Cardiac fibroblast (primary cell): ENCODE measurements at regions not wholly inside any gene's neighbourhood (a gene's known extent, or its start where the extent isn't known, plus 50 kb on each side); places are given as distances from the start of the nearest gene placed in this dataset.
A peak's percentile ranks its signal among the peaks of the same experiment; 100 is the strongest.

ENCODE experiments used
- DNase-seq, 2 donors: peaks; one replicate each; pipeline versions ENCODE4 v3.0.0 to v3.0.0-alpha.2; 2010; ENCODE audit warnings: low read depth in 2 of 2
- H3K4me3 ChIP-seq, 2 donors: replicated peaks in 1 of 2; 1 replicate in 1 of 2; 2 replicates in 1 of 2; pipeline ENCODE4 v1.5.1; 2011; ENCODE audit warnings: low read depth in 2 of 2, low read length in 2 of 2, mild to moderate bottlenecking in 2 of 2, moderate library complexity in 1 of 2
- CTCF ChIP-seq: IDR thresholded peaks from one replicate; pipeline ENCODE4 v1.5.1; 2011; ENCODE audit warnings: low read depth, mild to moderate bottlenecking, low read length, inconsistent platforms

GRCh38 chr18:70663141-70663540 lies 374.3 kb downstream of the SOCS6 start:
- DNase-seq: peak in 1 of 2 donors; percentile 9
- no peak overlapping the region for H3K4me3 ChIP-seq
- TF ChIP-seq CTCF: no peak

GRCh38 chr18:70662588-70662987 lies 373.7 kb downstream of the SOCS6 start:
- DNase-seq: no peak
- no peak overlapping the region for H3K4me3 ChIP-seq
- TF ChIP-seq CTCF: no peak

- TF ChIP-seq CTCF: no peak
- H3K4me3 ChIP-seq: no peak overlapping the region
- DNase-seq: peak; percentile 40 to 90
These were observed 370.4 kb downstream of the SOCS6 start for GRCh38 chr18:70659036-70659925.

GRCh38 chr18:70653671-70654070 lies 364.8 kb downstream of the SOCS6 start:
- H3K4me3 ChIP-seq: no peak overlapping the region
- no peak for DNase-seq
- no peak for TF ChIP-seq CTCF

GRCh38 chr18:70650878-70651277 lies 362.0 kb downstream of the SOCS6 start:
- no peak for TF ChIP-seq CTCF
- DNase-seq: no peak

GRCh38 chr18:70649683-70650082 lies 360.8 kb downstream of the SOCS6 start:
- no peak overlapping the region for H3K4me3 ChIP-seq
- no peak for DNase-seq
- TF ChIP-seq CTCF: no peak

More at GRCh38 chr18:70650878-70651277, 362.0 kb downstream of the SOCS6 start:
- no peak overlapping the region for H3K4me3 ChIP-seq
